ENCODE measurements at regions not wholly inside any gene's neighbourhood (a gene's known extent, or its start where the extent isn't known, plus 50 kb on each side); places are given as distances from the start of the nearest gene placed in this dataset.

DNA sequence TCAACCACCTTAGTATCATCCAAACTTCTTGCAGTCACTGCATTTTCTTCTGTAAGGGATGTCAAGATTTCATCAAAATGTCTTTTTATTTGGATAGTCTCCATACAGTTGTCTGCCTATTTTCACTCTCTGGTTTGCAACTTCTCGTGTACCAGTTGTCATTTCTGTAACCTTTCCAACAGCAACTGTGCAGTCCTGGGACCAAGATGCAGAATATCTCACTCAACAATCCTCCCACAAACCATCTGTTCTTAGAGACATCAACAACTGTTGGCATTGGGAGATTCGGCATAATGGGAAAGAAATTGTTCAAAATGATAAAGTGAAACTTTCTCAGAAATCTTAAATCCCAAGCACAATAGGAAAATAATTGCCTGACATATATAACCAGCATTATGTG, 933.6 kb upstream of the SLC39A10 start (continued):
- TF ChIP-seq, protein P1, sequence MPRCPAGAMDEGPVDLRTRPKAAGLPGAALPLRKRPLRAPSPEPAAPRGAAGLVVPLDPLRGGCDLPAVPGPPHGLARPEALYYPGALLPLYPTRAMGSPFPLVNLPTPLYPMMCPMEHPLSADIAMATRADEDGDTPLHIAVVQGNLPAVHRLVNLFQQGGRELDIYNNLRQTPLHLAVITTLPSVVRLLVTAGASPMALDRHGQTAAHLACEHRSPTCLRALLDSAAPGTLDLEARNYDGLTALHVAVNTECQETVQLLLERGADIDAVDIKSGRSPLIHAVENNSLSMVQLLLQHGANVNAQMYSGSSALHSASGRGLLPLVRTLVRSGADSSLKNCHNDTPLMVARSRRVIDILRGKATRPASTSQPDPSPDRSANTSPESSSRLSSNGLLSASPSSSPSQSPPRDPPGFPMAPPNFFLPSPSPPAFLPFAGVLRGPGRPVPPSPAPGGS (IDR thresholded peaks at IDR 0.05), result no peak
- TF ChIP-seq NFE2L2 (conservative IDR thresholded peaks at IDR 0.05; ENCODE audit: low read length) (no peak), JUN (IDR thresholded peaks at IDR 0.05) (no peak)

DNA sequence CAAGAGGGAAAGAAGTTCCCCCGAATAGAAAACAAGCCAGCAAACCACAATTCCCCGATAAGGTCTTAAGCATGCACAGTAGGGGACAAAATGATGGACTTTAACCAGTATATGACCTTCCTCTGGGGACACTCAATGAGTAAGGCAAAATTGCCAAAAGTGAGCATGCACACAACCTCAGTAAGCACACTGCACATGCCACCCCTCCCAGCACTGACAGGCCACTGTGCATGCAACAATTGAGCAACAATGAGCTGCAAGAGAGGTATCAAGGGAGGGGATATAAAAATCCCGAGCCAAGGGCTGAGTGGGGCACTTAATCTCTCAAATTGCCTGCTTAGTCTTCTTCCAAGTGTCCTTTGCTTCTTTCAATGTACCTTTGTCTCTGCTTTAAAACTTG, 935.8 kb upstream of the SLC39A10 start:
- Histone ChIP-seq H3K4me1 (no peaks in the 10 kb centered on the region), H3K4me2 (no peak overlapping the region), H3K9me3 (no peaks in the 10 kb centered on the region), H3K4me3 (no peak overlapping the region), H3K27ac (no peak overlapping the region)
- ChIA-PET POLR2A (no interaction called here), CTCF (no interaction called here)
- TF ChIP-seq ZFP36 (IDR thresholded peaks at IDR 0.05; ENCODE audit: borderline replicate concordance, partially characterized antibody) (no peak), FOXS1 (CRISPR knock-in tag; IDR thresholded peaks at IDR 0.05) (no peak), TP53 (CRISPR knock-in tag; IDR thresholded peaks at IDR 0.05) (no peak), FOSL2 (IDR thresholded peaks at IDR 0.05) (no peak), FOSL2 (CRISPR knock-in tag; IDR thresholded peaks at IDR 0.05) (no peak), NFE2L2 (conservative IDR thresholded peaks at IDR 0.05; ENCODE audit: low read length) (no peak), PHF8 (IDR thresholded peaks at IDR 0.05; ENCODE audit: borderline replicate concordance, low read depth) (no peak), HOXB5 (CRISPR knock-in tag; IDR thresholded peaks at IDR 0.05) (no peak), SMC3 (IDR thresholded peaks at IDR 0.05) (no peak), JUNB (IDR thresholded peaks at IDR 0.05) (no peak), KDM1A (IDR thresholded peaks at IDR 0.05; ENCODE audit: low read depth) (no peak), CHD4 (IDR thresholded peaks at IDR 0.05; ENCODE audit: borderline replicate concordance) (no peak), FOSB (CRISPR knock-in tag; IDR thresholded peaks at IDR 0.05) (no peak), ZNF302 (CRISPR knock-in tag; IDR thresholded peaks at IDR 0.05) (no peak), MAFK (IDR thresholded peaks at IDR 0.05; ENCODE audit: partially characterized antibody) (no peak), HOXA7 (CRISPR knock-in tag; IDR thresholded peaks at IDR 0.05) (no peak)
- TF ChIP-seq, protein P2, sequence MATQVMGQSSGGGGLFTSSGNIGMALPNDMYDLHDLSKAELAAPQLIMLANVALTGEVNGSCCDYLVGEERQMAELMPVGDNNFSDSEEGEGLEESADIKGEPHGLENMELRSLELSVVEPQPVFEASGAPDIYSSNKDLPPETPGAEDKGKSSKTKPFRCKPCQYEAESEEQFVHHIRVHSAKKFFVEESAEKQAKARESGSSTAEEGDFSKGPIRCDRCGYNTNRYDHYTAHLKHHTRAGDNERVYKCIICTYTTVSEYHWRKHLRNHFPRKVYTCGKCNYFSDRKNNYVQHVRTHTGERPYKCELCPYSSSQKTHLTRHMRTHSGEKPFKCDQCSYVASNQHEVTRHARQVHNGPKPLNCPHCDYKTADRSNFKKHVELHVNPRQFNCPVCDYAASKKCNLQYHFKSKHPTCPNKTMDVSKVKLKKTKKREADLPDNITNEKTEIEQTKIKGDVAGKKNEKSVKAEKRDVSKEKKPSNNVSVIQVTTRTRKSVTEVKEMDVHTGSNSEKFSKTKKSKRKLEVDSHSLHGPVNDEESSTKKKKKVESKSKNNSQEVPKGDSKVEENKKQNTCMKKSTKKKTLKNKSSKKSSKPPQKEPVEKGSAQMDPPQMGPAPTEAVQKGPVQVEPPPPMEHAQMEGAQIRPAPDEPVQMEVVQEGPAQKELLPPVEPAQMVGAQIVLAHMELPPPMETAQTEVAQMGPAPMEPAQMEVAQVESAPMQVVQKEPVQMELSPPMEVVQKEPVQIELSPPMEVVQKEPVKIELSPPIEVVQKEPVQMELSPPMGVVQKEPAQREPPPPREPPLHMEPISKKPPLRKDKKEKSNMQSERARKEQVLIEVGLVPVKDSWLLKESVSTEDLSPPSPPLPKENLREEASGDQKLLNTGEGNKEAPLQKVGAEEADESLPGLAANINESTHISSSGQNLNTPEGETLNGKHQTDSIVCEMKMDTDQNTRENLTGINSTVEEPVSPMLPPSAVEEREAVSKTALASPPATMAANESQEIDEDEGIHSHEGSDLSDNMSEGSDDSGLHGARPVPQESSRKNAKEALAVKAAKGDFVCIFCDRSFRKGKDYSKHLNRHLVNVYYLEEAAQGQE (IDR thresholded peaks at IDR 0.05), result no peak
- TF ChIP-seq, protein P3, sequence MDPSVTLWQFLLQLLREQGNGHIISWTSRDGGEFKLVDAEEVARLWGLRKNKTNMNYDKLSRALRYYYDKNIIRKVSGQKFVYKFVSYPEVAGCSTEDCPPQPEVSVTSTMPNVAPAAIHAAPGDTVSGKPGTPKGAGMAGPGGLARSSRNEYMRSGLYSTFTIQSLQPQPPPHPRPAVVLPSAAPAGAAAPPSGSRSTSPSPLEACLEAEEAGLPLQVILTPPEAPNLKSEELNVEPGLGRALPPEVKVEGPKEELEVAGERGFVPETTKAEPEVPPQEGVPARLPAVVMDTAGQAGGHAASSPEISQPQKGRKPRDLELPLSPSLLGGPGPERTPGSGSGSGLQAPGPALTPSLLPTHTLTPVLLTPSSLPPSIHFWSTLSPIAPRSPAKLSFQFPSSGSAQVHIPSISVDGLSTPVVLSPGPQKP (IDR thresholded peaks at IDR 0.05; ENCODE audit: low read depth, low read length), result no peak
- TF ChIP-seq, protein P4, sequence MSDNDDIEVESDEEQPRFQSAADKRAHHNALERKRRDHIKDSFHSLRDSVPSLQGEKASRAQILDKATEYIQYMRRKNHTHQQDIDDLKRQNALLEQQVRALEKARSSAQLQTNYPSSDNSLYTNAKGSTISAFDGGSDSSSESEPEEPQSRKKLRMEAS (IDR thresholded peaks at IDR 0.05), result no peak
- TF ChIP-seq, protein P5, sequence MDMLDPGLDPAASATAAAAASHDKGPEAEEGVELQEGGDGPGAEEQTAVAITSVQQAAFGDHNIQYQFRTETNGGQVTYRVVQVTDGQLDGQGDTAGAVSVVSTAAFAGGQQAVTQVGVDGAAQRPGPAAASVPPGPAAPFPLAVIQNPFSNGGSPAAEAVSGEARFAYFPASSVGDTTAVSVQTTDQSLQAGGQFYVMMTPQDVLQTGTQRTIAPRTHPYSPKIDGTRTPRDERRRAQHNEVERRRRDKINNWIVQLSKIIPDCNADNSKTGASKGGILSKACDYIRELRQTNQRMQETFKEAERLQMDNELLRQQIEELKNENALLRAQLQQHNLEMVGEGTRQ (IDR thresholded peaks at IDR 0.05), result no peak
- DNase-seq (ENCODE audit: low read depth in 1 of 2, low spot score in 1 of 2) (no peak), FAIRE-seq (no peak), ATAC-seq (no peak)
- 30% methylated on average over 3 of the region's 3 CpGs for WGBS (ENCODE audit: missing lambda C conversion rate)
